ENCODE measurements at regions not wholly inside any gene's neighbourhood (a gene's known extent, or its start where the extent isn't known, plus 50 kb on each side); places are given as distances from the start of the nearest gene placed in this dataset.

- Histone ChIP-seq H4K20me1 (replicated peaks in 1 of 2; ENCODE audit: control insufficient read depth in 1 of 2, insufficient read depth in 2 of 2, low read length in 2 of 2) (no peaks in the 10 kb centered on the region), H3K27me3 (replicated peaks in 1 of 4; ENCODE audit: control insufficient read depth in 3 of 4, extremely low read depth in 1 of 4, insufficient read depth in 3 of 4, low read length in 3 of 4) (no peaks in the 10 kb centered on the region), H2BK20ac (ENCODE audit: low read length) (no peak overlapping the region), H3K9me3 (ENCODE audit: insufficient read depth in 2 of 2, low read depth in 1 of 2, low read length in 1 of 2) (no peaks in the 10 kb centered on the region), H2AFZ (ENCODE audit: low read length) (no peak overlapping the region), H3K56ac (replicated peaks; ENCODE audit: insufficient read length, low read depth, low read length) (no peak overlapping the region), H4K91ac (replicated peaks; ENCODE audit: insufficient read length, low read length) (no peak overlapping the region), H3K9ac (replicated peaks in 1 of 4; ENCODE audit: extremely low read depth in 1 of 4, low read depth in 3 of 4, low read length in 3 of 4) (no peak overlapping the region), H3K18ac (ENCODE audit: extremely low read depth, low read length) (no peak overlapping the region), H3K36me3 (ENCODE audit: control insufficient read depth in 2 of 4, insufficient read depth in 4 of 4, low read length in 3 of 4) (no peaks in the 10 kb centered on the region), H3K4me2 (ENCODE audit: insufficient read depth in 1 of 2, low read depth in 2 of 2, low read length in 2 of 2) (no peak overlapping the region), H3K4me1 (replicated peaks in 1 of 4; ENCODE audit: control insufficient read depth in 3 of 4, insufficient read depth in 4 of 4, low read length in 3 of 4) (no peaks in the 10 kb centered on the region), H2BK12ac (ENCODE audit: low read depth, low read length) (no peak overlapping the region), H2AK5ac (ENCODE audit: low read depth, low read length) (no peak overlapping the region), H3K79me1 (ENCODE audit: low read depth, low read length) (no peaks in the 10 kb centered on the region), H3K14ac (ENCODE audit: insufficient read length) (no peak overlapping the region), H2BK120ac (replicated peaks; ENCODE audit: low read depth, low read length) (no peak overlapping the region), H3K4me3 (ENCODE audit: extremely low read depth in 1 of 4, insufficient read depth in 2 of 4, low read depth in 3 of 4, low read length in 4 of 4) (no peak overlapping the region), H3K27ac (ENCODE audit: low read depth, low read length) (no peak overlapping the region), H3K4ac (replicated peaks; ENCODE audit: insufficient read length, low read depth, low read length) (no peak overlapping the region), H4K8ac (ENCODE audit: extremely low read depth, insufficient read depth, low read length) (no peak overlapping the region), H2BK15ac (ENCODE audit: low read length) (no peak overlapping the region), H2BK5ac (ENCODE audit: low read depth, low read length) (no peak overlapping the region), H3K23ac (ENCODE audit: insufficient read length) (no peak overlapping the region), H3K79me2 (ENCODE audit: control insufficient read depth in 1 of 2, insufficient read depth in 2 of 2, low read length in 2 of 2) (no peaks in the 10 kb centered on the region), H3K23me2 (ENCODE audit: low read depth, low read length) (no peaks in the 10 kb centered on the region), H4K5ac (ENCODE audit: insufficient read length, low read depth, low read length) (no peak overlapping the region)
- TF ChIP-seq PHF8 (conservative IDR thresholded peaks at IDR 0.05; ENCODE audit: low read depth, low read length) (no peak), CEBPB (IDR thresholded peaks at IDR 0.05; ENCODE audit: low read depth, low read length) (no peak), SUZ12 (IDR thresholded peaks at IDR 0.05; ENCODE audit: low read length) (no peak), GABPA (IDR thresholded peaks at IDR 0.05; ENCODE audit: borderline replicate concordance, insufficient read depth, low read length) (no peak), RFX5 (IDR thresholded peaks at IDR 0.05; ENCODE audit: borderline replicate concordance, low read depth, low read length) (no peak), CBX5 (IDR thresholded peaks at IDR 0.05; ENCODE audit: low read depth, low read length) (no peak), SP1 (IDR thresholded peaks at IDR 0.05; ENCODE audit: low read depth, low read length) (no peak), POLR2A (IDR thresholded peaks at IDR 0.05; ENCODE audit: control extremely low read depth in 1 of 2, low read depth in 2 of 2, low read length in 2 of 2) (no peak), NRF1 (IDR thresholded peaks at IDR 0.05; ENCODE audit: low read depth, low read length) (no peak), ASH2L (IDR thresholded peaks at IDR 0.05; ENCODE audit: low read length) (no peak), HDAC2 (IDR thresholded peaks at IDR 0.05; ENCODE audit: borderline replicate concordance in 1 of 2, low read depth in 2 of 2, low read length in 2 of 2) (no peak), SIX5 (IDR thresholded peaks at IDR 0.05; ENCODE audit: low read depth, low read length) (no peak), TAF1 (IDR thresholded peaks at IDR 0.05; ENCODE audit: low read depth, low read length) (no peak), SIN3A (conservative IDR thresholded peaks at IDR 0.05 in 1 of 2, IDR thresholded peaks at IDR 0.05 in 1 of 2; ENCODE audit: low read depth in 1 of 2, low read length in 2 of 2) (no peak), MAFK (IDR thresholded peaks at IDR 0.05; ENCODE audit: low read depth, low read length) (no peak), SP4 (IDR thresholded peaks at IDR 0.05; ENCODE audit: low read length) (no peak)
- DNase-seq (ENCODE audit: low read depth in 1 of 2, low spot score in 2 of 2) (no peak), FAIRE-seq (no peak)
- CTCF ChIA-PET (ENCODE audit: partially characterized antibody) = interaction anchor here (0.7 to 1.2 kb wide), 3 partner anchors 12 to 17 kb away, joined by 3 to 5 read pairs (median 3); no protein-coding TSS in a partner anchor
- POLR2A ChIA-PET (ENCODE audit: partially characterized antibody) = no interaction called here
- 80% methylated on average over 4 of the region's 4 CpGs; no CpG with 5 or more reads in 1 of the 2 experiments for WGBS, 2 experiments (ENCODE audit: extremely low coverage in 1 of 2, insufficient coverage in 1 of 2, insufficient read length in 1 of 2, insufficient replicate concordance in 2 of 2, low coverage in 1 of 2, low lambda C conversion rate in 2 of 2, missing lambda C conversion rate in 1 of 2)
Measured at GRCh38 chr6:90925726-90926125, 338.9 kb upstream of the MAP3K7 start.

Measured in H1 (cell line).